GM21360 (cell line): ENCODE measurements at regions not wholly inside any gene's neighbourhood (a gene's known extent, or its start where the extent isn't known, plus 50 kb on each side); places are given as distances from the start of the nearest gene placed in this dataset.

ENCODE experiments used
- ATAC-seq: cut with Tn5 transposase; IDR thresholded peaks from one replicate; pipeline ENCODE4 v1.9.1; 2021; ENCODE audit warnings: mild to moderate bottlenecking, moderate library complexity; ENCODE audit not compliant: unreplicated experiment

GRCh38 chr1:37237948-37238347, 203.6 kb upstream of the GRIK3 start:
- ATAC-seq, result no peak

GRCh38 chr1:37238364-37239224, 204.3 kb upstream of the GRIK3 start:
- ATAC-seq, result no peak

- no peak for ATAC-seq
Observed at GRCh38 chr1:37239225-37239740, 205.0 kb upstream of the GRIK3 start.

GRCh38 chr1:37240897-37241296, 206.6 kb upstream of the GRIK3 start:
- no peak for ATAC-seq

- no peak for ATAC-seq
Observed at GRCh38 chr1:37242501-37242900, 208.2 kb upstream of the GRIK3 start.

GRCh38 chr1:37243368-37244082, 209.2 kb upstream of the GRIK3 start:
- ATAC-seq, result no peak

GRCh38 chr1:37244083-37244480, 209.8 kb upstream of the GRIK3 start:
- ATAC-seq, result no peak

- ATAC-seq, result no peak
Observed at GRCh38 chr1:37244815-37245214, 210.5 kb upstream of the GRIK3 start.

GRCh38 chr1:37246631-37247030, 212.3 kb upstream of the GRIK3 start:
- no peak for ATAC-seq

GRCh38 chr1:37250371-37250770, 216.1 kb upstream of the GRIK3 start:
- ATAC-seq, result no peak

GRCh38 chr1:37255136-37255795, 219.1 kb upstream of the ZC3H12A start:
- ATAC-seq, result no peak

GRCh38 chr1:37255868-37256267, 218.5 kb upstream of the ZC3H12A start:
- ATAC-seq, result no peak

GRCh38 chr1:37257646-37258045, 216.7 kb upstream of the ZC3H12A start:
- no peak for ATAC-seq

- no peak for ATAC-seq
Observed at GRCh38 chr1:37258068-37258467, 216.3 kb upstream of the ZC3H12A start.

GRCh38 chr1:37259019-37259418, 215.4 kb upstream of the ZC3H12A start:
- no peak for ATAC-seq

- ATAC-seq, result no peak
Observed at GRCh38 chr1:37261129-37261528, 213.3 kb upstream of the ZC3H12A start.

GRCh38 chr1:37262439-37263170, 211.8 kb upstream of the ZC3H12A start:
- no peak for ATAC-seq

- ATAC-seq, result no peak
Observed at GRCh38 chr1:37265156-37265555, 209.2 kb upstream of the ZC3H12A start.

- no peak for ATAC-seq
Observed at GRCh38 chr1:37265786-37266667, 208.4 kb upstream of the ZC3H12A start.
